ENCODE measurements at regions not wholly inside any gene's neighbourhood (a gene's known extent, or its start where the extent isn't known, plus 50 kb on each side); places are given as distances from the start of the nearest gene placed in this dataset.

GRCh38 chr4:13902146-13902545 is 274.6 kb upstream of the BOD1L1 start:
- DNase-seq = no peak
- Mint-ChIP-seq H3K27me3 (ENCODE audit: unreplicated experiment) (no peaks in the 10 kb centered on the region), H3K27ac (ENCODE audit: unreplicated experiment) (no peak overlapping the region), H3K36me3 (ENCODE audit: unreplicated experiment) (no peaks in the 10 kb centered on the region), H3K4me1 (ENCODE audit: low read depth, unreplicated experiment) (no peaks in the 10 kb centered on the region), H3K4me3 (ENCODE audit: unreplicated experiment) (no peak overlapping the region), H3K9me3 (ENCODE audit: unreplicated experiment) (no peaks in the 10 kb centered on the region)
- no peak for TF ChIP-seq CTCF (IDR thresholded peaks at IDR 0.05; ENCODE audit: partially characterized antibody, unreplicated experiment)

- no peak overlapping the region for H3K4me3 Mint-ChIP-seq (ENCODE audit: unreplicated experiment)
- H3K27me3 Mint-ChIP-seq (ENCODE audit: unreplicated experiment) = no peaks in the 10 kb centered on the region
- TF ChIP-seq CTCF (IDR thresholded peaks at IDR 0.05; ENCODE audit: partially characterized antibody, unreplicated experiment) = no peak
- no peaks in the 10 kb centered on the region for H3K36me3 Mint-ChIP-seq (ENCODE audit: unreplicated experiment)
- no peaks in the 10 kb centered on the region for H3K9me3 Mint-ChIP-seq (ENCODE audit: unreplicated experiment)
- H3K27ac Mint-ChIP-seq (ENCODE audit: unreplicated experiment) = no peak overlapping the region
- no peak for DNase-seq
- H3K4me1 Mint-ChIP-seq (ENCODE audit: low read depth, unreplicated experiment) = no peaks in the 10 kb centered on the region
Observed at GRCh38 chr4:13903061-13903460, 275.5 kb upstream of the BOD1L1 start.

- no peaks in the 10 kb centered on the region for H3K9me3 Mint-ChIP-seq (ENCODE audit: unreplicated experiment)
- TF ChIP-seq CTCF (IDR thresholded peaks at IDR 0.05; ENCODE audit: partially characterized antibody, unreplicated experiment) = no peak
- no peaks in the 10 kb centered on the region for H3K36me3 Mint-ChIP-seq (ENCODE audit: unreplicated experiment)
- no peak overlapping the region for H3K4me3 Mint-ChIP-seq (ENCODE audit: unreplicated experiment)
- DNase-seq = no peak
- H3K27ac Mint-ChIP-seq (ENCODE audit: unreplicated experiment) = no peak overlapping the region
- no peaks in the 10 kb centered on the region for H3K27me3 Mint-ChIP-seq (ENCODE audit: unreplicated experiment)
- no peaks in the 10 kb centered on the region for H3K4me1 Mint-ChIP-seq (ENCODE audit: low read depth, unreplicated experiment)
Observed at GRCh38 chr4:13903901-13904300, 276.4 kb upstream of the BOD1L1 start.

- H3K4me3 Mint-ChIP-seq (ENCODE audit: unreplicated experiment) = no peak overlapping the region
- H3K36me3 Mint-ChIP-seq (ENCODE audit: unreplicated experiment) = no peaks in the 10 kb centered on the region
- H3K27ac Mint-ChIP-seq (ENCODE audit: unreplicated experiment) = no peak overlapping the region
- no peak for TF ChIP-seq CTCF (IDR thresholded peaks at IDR 0.05; ENCODE audit: partially characterized antibody, unreplicated experiment)
- H3K27me3 Mint-ChIP-seq (ENCODE audit: unreplicated experiment) = no peaks in the 10 kb centered on the region
- H3K4me1 Mint-ChIP-seq (ENCODE audit: low read depth, unreplicated experiment) = no peaks in the 10 kb centered on the region
- no peaks in the 10 kb centered on the region for H3K9me3 Mint-ChIP-seq (ENCODE audit: unreplicated experiment)
- DNase-seq = no peak
Observed at GRCh38 chr4:13905543-13905942, 278.0 kb upstream of the BOD1L1 start.

- Mint-ChIP-seq H3K4me3 (ENCODE audit: unreplicated experiment) (no peak overlapping the region), H3K4me1 (ENCODE audit: low read depth, unreplicated experiment) (no peaks in the 10 kb centered on the region), H3K27me3 (ENCODE audit: unreplicated experiment) (no peaks in the 10 kb centered on the region), H3K36me3 (ENCODE audit: unreplicated experiment) (no peaks in the 10 kb centered on the region), H3K27ac (ENCODE audit: unreplicated experiment) (no peak overlapping the region), H3K9me3 (ENCODE audit: unreplicated experiment) (no peaks in the 10 kb centered on the region)
- no peak for DNase-seq
- no peak for TF ChIP-seq CTCF (IDR thresholded peaks at IDR 0.05; ENCODE audit: partially characterized antibody, unreplicated experiment)
Observed at GRCh38 chr4:13906727-13907126, 279.2 kb upstream of the BOD1L1 start.

Measured in glutamatergic neuron (in vitro differentiated cells).